SW 1271 (cell line): ENCODE measurements at regions not wholly inside any gene's neighbourhood (a gene's known extent, or its start where the extent isn't known, plus 50 kb on each side); places are given as distances from the start of the nearest gene placed in this dataset.

Experiments used
- DNase-seq, 2 experiments: peaks; one replicate each; lab custom pipeline; 2025; lab: John Stamatoyannopoulos, UW

- DNase-seq, result no peak
Measured at GRCh38 chr3:64464955-64465354, 222.8 kb downstream of the ADAMTS9 start.

GRCh38 chr3:64463981-64464380, 223.8 kb downstream of the ADAMTS9 start:
- DNase-seq, result no peak

GRCh38 chr3:64462203-64462602, 225.6 kb downstream of the ADAMTS9 start:
- DNase-seq, result no peak

- DNase-seq, result no peak
Measured at GRCh38 chr3:64460877-64461276, 226.9 kb downstream of the ADAMTS9 start.

DNA sequence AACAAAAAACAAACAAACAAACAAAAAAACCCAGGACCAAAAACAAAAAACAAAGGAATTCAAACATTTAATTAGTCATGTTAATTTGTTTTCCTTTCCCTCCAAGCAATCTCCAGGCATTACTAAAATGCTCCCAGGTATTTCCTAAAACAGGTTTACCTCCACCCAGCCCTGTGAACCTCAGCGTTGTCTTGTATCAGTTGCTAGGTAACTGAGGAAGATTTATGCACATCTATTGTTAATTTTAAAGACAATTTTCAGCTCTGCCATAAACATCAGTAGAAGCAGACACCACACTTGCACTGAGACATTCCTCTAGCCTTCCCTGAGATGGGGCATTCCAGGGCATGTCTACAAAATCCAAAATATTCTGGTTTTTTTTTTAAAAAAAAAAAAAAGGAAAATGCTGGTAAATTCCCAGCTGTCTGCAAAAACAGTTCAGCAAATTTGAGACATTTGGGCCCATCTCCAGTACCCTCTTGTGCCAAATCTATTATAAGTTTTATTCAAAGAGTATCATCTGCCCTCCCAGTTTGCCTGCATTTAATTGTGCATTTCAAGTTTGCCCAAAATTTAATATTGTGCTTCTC, 227.6 kb downstream of the ADAMTS9 start:
- no peak for DNase-seq

DNA sequence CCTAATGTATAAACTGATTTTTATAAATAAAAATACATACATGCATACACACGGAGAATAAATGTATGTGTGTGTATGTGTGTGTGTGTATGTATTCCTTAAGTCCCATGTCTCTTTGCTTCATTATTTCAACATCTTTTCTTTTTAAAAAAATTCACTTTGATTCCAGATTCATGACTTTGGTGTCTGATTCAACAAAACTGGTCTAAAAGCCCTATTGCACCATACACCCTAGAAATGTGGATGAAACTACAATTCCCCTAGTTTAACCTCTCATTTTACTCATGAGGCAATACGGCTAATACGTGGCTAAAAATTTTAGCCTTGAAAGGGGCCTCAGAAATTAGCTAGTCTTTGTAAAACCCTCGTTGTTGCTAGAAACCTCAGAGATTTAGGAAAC, 228.1 kb downstream of the ADAMTS9 start:
- no peak for DNase-seq

- DNase-seq, result no peak
Measured at GRCh38 chr3:64457811-64458210, 230.0 kb downstream of the ADAMTS9 start.

GRCh38 chr3:64456674-64457073, 231.1 kb downstream of the ADAMTS9 start:
- DNase-seq, result no peak

- no peak for DNase-seq
Measured at GRCh38 chr3:64455351-64455750, 230.1 kb upstream of the PRICKLE2 start.

- no peak for DNase-seq
Measured at GRCh38 chr3:64454768-64455167, 229.5 kb upstream of the PRICKLE2 start.

DNA sequence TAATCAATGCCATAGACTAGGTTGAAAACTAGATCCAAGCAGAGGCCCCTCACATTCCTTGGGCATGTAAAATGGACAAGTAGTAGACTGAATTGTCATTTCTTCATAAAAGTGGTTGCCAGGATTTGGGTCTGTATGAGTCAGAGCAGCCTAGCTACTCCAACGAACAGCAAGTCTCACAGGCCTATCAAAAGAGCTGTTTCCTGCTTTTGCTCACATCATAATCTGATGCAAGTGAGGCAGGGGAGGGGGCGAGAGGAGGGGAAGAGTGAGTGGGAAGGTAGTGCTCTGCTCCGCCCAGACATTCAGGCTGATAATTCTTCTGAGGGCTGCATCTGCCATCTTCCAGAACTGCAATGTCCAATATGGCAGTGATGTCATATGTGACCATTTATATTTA, 228.9 kb upstream of the PRICKLE2 start:
- DNase-seq, result no peak

DNA sequence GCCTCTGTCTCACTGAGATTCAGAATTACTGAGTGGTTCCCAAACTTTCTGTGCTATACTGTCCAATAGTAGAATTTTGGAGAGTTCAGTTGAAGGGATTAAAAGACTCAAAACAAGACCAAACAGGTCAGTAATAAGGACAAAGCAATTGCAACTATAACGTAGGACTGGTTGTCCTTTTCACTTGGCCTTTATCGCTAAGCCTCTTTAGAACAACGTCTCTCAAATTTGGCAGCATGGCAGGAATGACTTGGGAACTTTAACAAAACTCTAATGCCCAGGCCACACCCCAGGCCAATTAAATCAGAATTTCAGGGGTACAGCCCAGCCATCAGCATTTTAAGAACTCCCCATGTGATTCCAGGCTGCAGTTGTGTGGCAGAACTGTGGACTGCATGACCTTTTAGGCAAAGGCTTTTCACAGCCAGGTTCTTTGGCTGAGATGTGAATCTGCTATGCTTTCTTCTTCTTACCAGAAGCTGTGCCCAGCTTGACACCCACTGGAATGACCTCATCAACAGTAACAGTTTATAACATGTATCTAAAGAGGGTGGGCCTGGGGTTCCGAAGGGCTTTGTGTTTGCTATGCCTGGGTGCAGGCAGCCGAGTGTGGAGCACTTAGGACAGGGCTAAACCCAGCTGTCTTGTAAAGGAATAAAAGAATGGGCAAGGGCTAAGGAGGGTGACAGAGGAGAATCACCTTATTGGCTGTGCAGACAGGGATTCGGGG, 226.2 kb upstream of the PRICKLE2 start:
- no peak for DNase-seq

GRCh38 chr3:64450396-64450956, 225.2 kb upstream of the PRICKLE2 start:
- no peak for DNase-seq

GRCh38 chr3:64449026-64449425, 223.8 kb upstream of the PRICKLE2 start:
- no peak for DNase-seq

- DNase-seq, result no peak
Measured at GRCh38 chr3:64445944-64446300, 220.7 kb upstream of the PRICKLE2 start.

GRCh38 chr3:64445109-64445943, 220.1 kb upstream of the PRICKLE2 start:
- no peak for DNase-seq

DNA sequence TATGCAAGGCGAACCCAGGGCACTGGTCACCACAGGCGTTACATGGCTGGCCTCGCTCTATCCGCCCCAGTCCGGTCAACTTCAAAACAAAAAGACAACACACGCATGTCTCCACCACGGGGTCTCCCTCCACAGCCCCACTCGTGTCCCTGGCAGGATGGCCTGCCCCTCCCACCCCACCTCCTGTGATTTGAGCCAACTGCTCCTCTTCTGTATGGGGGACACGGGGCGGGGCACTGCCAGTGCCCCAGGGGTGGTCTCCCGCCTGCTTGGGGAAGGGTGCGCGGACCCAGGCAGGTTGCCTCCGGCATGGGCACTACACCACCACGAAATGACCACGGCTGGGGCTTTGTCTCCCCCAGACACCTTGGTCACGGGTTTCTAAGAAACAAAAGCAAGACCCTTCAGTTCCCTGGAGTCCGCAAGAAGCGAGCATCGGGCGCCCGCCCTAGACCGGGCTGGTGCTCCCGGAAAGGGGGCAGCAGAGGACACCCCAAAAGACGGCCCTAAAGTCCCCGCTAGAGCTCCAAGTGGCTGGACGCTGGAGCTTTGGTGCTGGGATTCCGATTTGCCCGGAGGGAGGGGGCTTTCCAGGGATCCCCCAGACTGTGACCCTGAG, 219.3 kb upstream of the PRICKLE2 start:
- DNase-seq, result no peak

DNA sequence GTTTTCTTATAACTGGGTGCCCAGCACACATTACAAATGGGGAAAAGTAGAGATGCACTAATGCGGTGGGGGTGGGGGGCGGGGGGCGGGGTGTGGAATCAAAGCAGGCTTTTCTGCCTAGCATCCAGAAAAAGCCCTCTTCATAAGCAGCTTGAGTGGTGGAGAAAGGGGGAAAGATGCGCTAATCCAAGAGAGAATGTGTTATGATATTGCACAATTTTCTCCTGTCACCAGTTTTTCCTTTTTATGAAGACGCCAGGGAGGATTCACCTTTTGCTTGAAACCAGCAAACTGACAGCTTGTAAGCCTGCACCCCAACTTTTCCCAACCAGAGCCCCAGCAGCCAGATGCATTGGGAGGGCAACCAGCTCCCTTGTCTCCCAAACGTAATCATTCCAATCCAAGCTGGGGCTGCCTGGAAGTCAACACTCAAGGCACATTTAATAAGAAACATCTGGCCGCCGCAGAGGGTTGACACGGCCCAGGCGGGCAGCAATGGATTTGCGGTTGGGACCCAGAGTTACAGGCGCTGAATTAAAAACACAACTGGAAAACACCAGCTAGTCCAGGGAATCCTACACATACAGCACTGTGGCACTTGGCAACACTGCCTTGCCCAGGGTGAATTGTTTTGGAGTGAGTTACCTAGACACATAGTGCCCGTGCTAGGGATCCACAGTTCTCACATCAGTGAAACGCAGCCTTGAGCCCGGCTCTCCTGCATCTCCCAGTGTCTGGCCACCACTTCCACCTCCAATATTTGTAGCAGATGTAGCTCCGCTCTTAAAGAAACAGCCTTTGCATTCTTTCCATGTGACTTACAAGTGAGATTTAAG, 218.5 kb upstream of the PRICKLE2 start:
- DNase-seq, result no peak

GRCh38 chr3:64441861-64442260, 216.6 kb upstream of the PRICKLE2 start:
- no peak for DNase-seq

GRCh38 chr3:64440498-64440897, 215.2 kb upstream of the PRICKLE2 start:
- DNase-seq, result no peak

- DNase-seq, result no peak
Measured at GRCh38 chr3:64438812-64439211, 213.5 kb upstream of the PRICKLE2 start.
